GM12891 (cell line): ENCODE measurements at regions not wholly inside any gene's neighbourhood (a gene's known extent, or its start where the extent isn't known, plus 50 kb on each side); places are given as distances from the start of the nearest gene placed in this dataset.

Experiments
- POLR2A ChIP-seq: IDR thresholded peaks from 2 replicates; pipeline ENCODE4 v1.6.1; 2011; ENCODE audit warnings: low read depth, low read length, control low read depth
- POLR2AphosphoS5 ChIP-seq: IDR thresholded peaks from 2 replicates; pipeline ENCODE4 v1.6.1; 2011; ENCODE audit warnings: low read depth, low read length, control low read depth

DNA sequence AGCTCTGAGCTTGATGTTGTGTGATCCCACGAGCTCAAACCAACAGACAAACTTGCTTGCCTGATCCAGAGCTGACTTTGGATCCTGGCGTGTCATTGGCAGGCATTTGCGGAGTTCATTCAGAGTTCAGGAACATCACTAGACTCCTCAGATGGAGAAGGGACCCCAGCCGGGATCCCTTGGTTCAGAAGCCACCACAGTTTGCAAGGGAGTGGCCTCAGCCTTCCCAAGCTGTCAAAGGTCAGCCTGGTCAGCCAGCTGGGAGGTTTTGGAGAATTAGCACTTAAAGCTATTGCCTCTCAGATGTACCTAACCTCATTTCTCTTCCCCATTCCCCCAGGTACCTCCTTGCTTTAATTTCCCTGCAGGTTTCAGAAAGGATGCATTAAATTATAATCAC, 208.8 kb upstream of the SOX21 start:
- TF ChIP-seq POLR2AphosphoS5 = no peak
- no peak for TF ChIP-seq POLR2A
